ENCODE measurements at regions not wholly inside any gene's neighbourhood (a gene's known extent, or its start where the extent isn't known, plus 50 kb on each side); places are given as distances from the start of the nearest gene placed in this dataset.

GRCh38 chr10:80739328-80739727 is 201.6 kb downstream of the SH2D4B start:
- no peaks in the 10 kb centered on the region for H3K4me1 ChIP-seq (ENCODE audit: control insufficient read depth, insufficient read depth, low read length)
- H3K4me3 ChIP-seq (ENCODE audit: low read depth, low read length) = no peak overlapping the region
- DNase-seq (ENCODE audit: low read depth in 4 of 6, low spot score in 6 of 6) = no peak
- no peak overlapping the region for H3K27ac ChIP-seq (ENCODE audit: low read depth, low read length)
- no peaks in the 10 kb centered on the region for H3K27me3 ChIP-seq (ENCODE audit: control insufficient read depth, insufficient read depth, low read length)
- no peaks in the 10 kb centered on the region for H3K9me3 ChIP-seq (ENCODE audit: control insufficient read depth, insufficient read depth, low read length)
- WGBS (ENCODE audit: insufficient coverage) = 96% methylated on average over 5 of the region's 6 CpGs
- no peaks in the 10 kb centered on the region for H3K36me3 ChIP-seq (ENCODE audit: control insufficient read depth, insufficient read depth, low read length)

- Histone ChIP-seq H3K27ac (ENCODE audit: low read depth, low read length) (no peak overlapping the region), H3K4me1 (ENCODE audit: control insufficient read depth, insufficient read depth, low read length) (no peaks in the 10 kb centered on the region), H3K9me3 (ENCODE audit: control insufficient read depth, insufficient read depth, low read length) (no peaks in the 10 kb centered on the region), H3K27me3 (ENCODE audit: control insufficient read depth, insufficient read depth, low read length) (no peaks in the 10 kb centered on the region), H3K36me3 (ENCODE audit: control insufficient read depth, insufficient read depth, low read length) (no peaks in the 10 kb centered on the region), H3K4me3 (ENCODE audit: low read depth, low read length) (no peak overlapping the region)
- no peak for DNase-seq (ENCODE audit: low read depth in 4 of 6, low spot score in 6 of 6)
- 85% methylated on average over 15 of the region's 18 CpGs for WGBS (ENCODE audit: insufficient coverage)
Observed at GRCh38 chr10:80739963-80740715, 202.4 kb downstream of the SH2D4B start.

- Histone ChIP-seq H3K9me3 (ENCODE audit: control insufficient read depth, insufficient read depth, low read length) (no peaks in the 10 kb centered on the region), H3K4me3 (ENCODE audit: low read depth, low read length) (no peak overlapping the region), H3K36me3 (ENCODE audit: control insufficient read depth, insufficient read depth, low read length) (no peaks in the 10 kb centered on the region), H3K4me1 (ENCODE audit: control insufficient read depth, insufficient read depth, low read length) (no peaks in the 10 kb centered on the region), H3K27ac (ENCODE audit: low read depth, low read length) (no peak overlapping the region), H3K27me3 (ENCODE audit: control insufficient read depth, insufficient read depth, low read length) (no peaks in the 10 kb centered on the region)
- DNase-seq (ENCODE audit: low read depth in 4 of 6, low spot score in 6 of 6) = no peak
- no CpG with 5 or more reads among the region's 2 CpGs for WGBS (ENCODE audit: insufficient coverage)
Observed at GRCh38 chr10:80741278-80741677, 203.6 kb downstream of the SH2D4B start.

DNA sequence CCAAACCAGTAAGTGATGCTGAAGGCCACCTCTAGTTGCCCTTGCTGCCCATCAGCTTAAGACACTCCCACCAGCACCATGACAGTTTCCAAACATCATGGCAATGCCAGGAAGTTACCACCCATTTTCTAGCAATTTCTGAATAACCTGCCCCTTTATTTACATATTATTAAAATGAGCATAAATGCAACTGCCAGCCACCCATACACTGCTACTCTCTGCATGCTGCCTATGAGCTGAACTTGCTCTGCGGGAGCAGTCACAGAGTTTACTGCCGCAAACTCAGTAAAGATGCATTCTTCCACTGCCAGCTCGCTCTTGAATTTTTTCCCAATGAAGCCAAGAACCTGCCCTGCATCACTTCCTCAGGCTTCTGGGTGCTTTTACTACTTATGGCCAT is 212.6 kb downstream of the SH2D4B start:
- Histone ChIP-seq H3K27me3 (ENCODE audit: control insufficient read depth, insufficient read depth, low read length) (no peaks in the 10 kb centered on the region), H3K27ac (ENCODE audit: low read depth, low read length) (no peak overlapping the region)
- 93% methylated on average over 3 of the region's 3 CpGs for WGBS (ENCODE audit: insufficient coverage)

GRCh38 chr10:80751940-80752339 is 214.2 kb downstream of the SH2D4B start:
- WGBS (ENCODE audit: insufficient coverage) = no CpG with 5 or more reads among the region's 1 CpG
- H3K27ac ChIP-seq (ENCODE audit: low read depth, low read length) = no peak overlapping the region
- DNase-seq (ENCODE audit: low read depth in 4 of 6, low spot score in 6 of 6) = no peak

More for the DNA sequence above, 212.6 kb downstream of the SH2D4B start:
- no peak for DNase-seq (ENCODE audit: low read depth in 4 of 6, low spot score in 6 of 6)
- Histone ChIP-seq H3K9me3 (ENCODE audit: control insufficient read depth, insufficient read depth, low read length) (no peaks in the 10 kb centered on the region), H3K36me3 (ENCODE audit: control insufficient read depth, insufficient read depth, low read length) (no peaks in the 10 kb centered on the region), H3K4me3 (ENCODE audit: low read depth, low read length) (no peak overlapping the region), H3K4me1 (ENCODE audit: control insufficient read depth, insufficient read depth, low read length) (no peaks in the 10 kb centered on the region)

GRCh38 chr10:80753612-80754011 is 215.9 kb downstream of the SH2D4B start:
- Histone ChIP-seq H3K36me3 (ENCODE audit: control insufficient read depth, insufficient read depth, low read length) (no peaks in the 10 kb centered on the region), H3K27me3 (ENCODE audit: control insufficient read depth, insufficient read depth, low read length) (no peaks in the 10 kb centered on the region), H3K4me3 (ENCODE audit: low read depth, low read length) (no peak overlapping the region), H3K9me3 (ENCODE audit: control insufficient read depth, insufficient read depth, low read length) (no peaks in the 10 kb centered on the region), H3K4me1 (ENCODE audit: control insufficient read depth, insufficient read depth, low read length) (no peaks in the 10 kb centered on the region), H3K27ac (ENCODE audit: low read depth, low read length) (no peak overlapping the region)
- 40% methylated on average over 1 of the region's 1 CpG for WGBS (ENCODE audit: insufficient coverage)
- DNase-seq (ENCODE audit: low read depth in 4 of 6, low spot score in 6 of 6) = no peak

More at GRCh38 chr10:80751940-80752339, 214.2 kb downstream of the SH2D4B start:
- no peaks in the 10 kb centered on the region for H3K27me3 ChIP-seq (ENCODE audit: control insufficient read depth, insufficient read depth, low read length)
- H3K4me3 ChIP-seq (ENCODE audit: low read depth, low read length) = no peak overlapping the region
- no peaks in the 10 kb centered on the region for H3K9me3 ChIP-seq (ENCODE audit: control insufficient read depth, insufficient read depth, low read length)
- no peaks in the 10 kb centered on the region for H3K4me1 ChIP-seq (ENCODE audit: control insufficient read depth, insufficient read depth, low read length)
- H3K36me3 ChIP-seq (ENCODE audit: control insufficient read depth, insufficient read depth, low read length) = no peaks in the 10 kb centered on the region

DNA sequence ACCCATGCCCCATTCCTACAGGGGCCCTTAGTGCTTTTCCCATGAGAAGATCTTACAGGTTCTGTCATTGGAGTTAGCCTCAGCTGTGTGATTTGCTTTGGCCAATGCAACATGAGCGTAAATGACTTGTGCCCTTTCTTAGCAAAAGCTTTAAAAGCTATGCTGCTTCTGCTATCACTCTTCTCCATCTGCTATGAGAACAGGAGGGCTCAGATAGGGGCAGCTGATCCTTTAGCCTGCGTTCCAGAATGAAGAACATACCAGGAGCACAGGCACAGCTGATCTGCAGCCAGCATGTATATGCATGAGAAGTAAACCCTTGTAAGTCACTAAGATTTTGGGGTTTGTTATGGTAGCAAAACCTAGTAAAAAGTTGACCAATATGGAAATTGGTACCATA is 218.2 kb downstream of the SH2D4B start:
- Histone ChIP-seq H3K4me1 (ENCODE audit: control insufficient read depth, insufficient read depth, low read length) (no peaks in the 10 kb centered on the region), H3K27ac (ENCODE audit: low read depth, low read length) (no peak overlapping the region), H3K27me3 (ENCODE audit: control insufficient read depth, insufficient read depth, low read length) (no peaks in the 10 kb centered on the region), H3K4me3 (ENCODE audit: low read depth, low read length) (no peak overlapping the region), H3K36me3 (ENCODE audit: control insufficient read depth, insufficient read depth, low read length) (no peaks in the 10 kb centered on the region), H3K9me3 (ENCODE audit: control insufficient read depth, insufficient read depth, low read length) (no peaks in the 10 kb centered on the region)
- DNase-seq (ENCODE audit: low read depth in 4 of 6, low spot score in 6 of 6) = no peak
- 100% methylated on average over 1 of the region's 2 CpGs for WGBS (ENCODE audit: insufficient coverage)

- no peak for DNase-seq (ENCODE audit: low read depth in 4 of 6, low spot score in 6 of 6)
- 100% methylated on average over 1 of the region's 5 CpGs for WGBS (ENCODE audit: insufficient coverage)
- no peaks in the 10 kb centered on the region for H3K4me1 ChIP-seq (ENCODE audit: control insufficient read depth, insufficient read depth, low read length)
- H3K36me3 ChIP-seq (ENCODE audit: control insufficient read depth, insufficient read depth, low read length) = no peaks in the 10 kb centered on the region
- no peaks in the 10 kb centered on the region for H3K27me3 ChIP-seq (ENCODE audit: control insufficient read depth, insufficient read depth, low read length)
- H3K9me3 ChIP-seq (ENCODE audit: control insufficient read depth, insufficient read depth, low read length) = no peaks in the 10 kb centered on the region
- H3K4me3 ChIP-seq (ENCODE audit: low read depth, low read length) = no peak overlapping the region
- no peak overlapping the region for H3K27ac ChIP-seq (ENCODE audit: low read depth, low read length)
Observed at GRCh38 chr10:80759693-80760092, 222.0 kb downstream of the SH2D4B start.

DNA sequence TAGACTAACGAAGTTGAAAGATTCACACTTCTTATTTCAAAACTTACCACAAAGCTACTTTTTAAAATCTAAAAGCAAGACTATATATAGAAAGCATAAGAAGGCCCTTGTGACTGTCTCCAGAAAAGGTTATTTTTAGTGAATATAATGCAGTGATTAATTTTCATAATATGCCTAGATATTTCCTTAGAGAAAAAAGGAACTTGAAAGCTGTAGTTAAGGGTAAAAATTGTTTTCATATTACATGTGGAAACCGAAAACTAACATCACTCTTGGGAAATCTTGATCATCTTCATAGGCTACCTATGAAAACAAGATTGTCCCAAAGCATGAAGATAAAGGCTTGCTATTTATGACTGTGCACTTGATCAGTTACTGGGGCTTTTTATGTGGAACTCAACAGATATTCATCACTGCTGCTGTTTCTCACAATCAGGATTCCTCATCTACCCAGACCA is 223.2 kb downstream of the SH2D4B start:
- no peaks in the 10 kb centered on the region for H3K36me3 ChIP-seq (ENCODE audit: control insufficient read depth, insufficient read depth, low read length)
- H3K4me3 ChIP-seq (ENCODE audit: low read depth, low read length) = no peak overlapping the region
- H3K9me3 ChIP-seq (ENCODE audit: control insufficient read depth, insufficient read depth, low read length) = no peaks in the 10 kb centered on the region
- H3K27me3 ChIP-seq (ENCODE audit: control insufficient read depth, insufficient read depth, low read length) = no peaks in the 10 kb centered on the region
- WGBS (ENCODE audit: insufficient coverage) = no CpG with 5 or more reads among the region's 2 CpGs
- H3K27ac ChIP-seq (ENCODE audit: low read depth, low read length) = no peak overlapping the region
- H3K4me1 ChIP-seq (ENCODE audit: control insufficient read depth, insufficient read depth, low read length) = no peaks in the 10 kb centered on the region
- peak in 1 of 6 donors; percentile 29 for DNase-seq (ENCODE audit: low read depth in 4 of 6, low spot score in 6 of 6)

DNA sequence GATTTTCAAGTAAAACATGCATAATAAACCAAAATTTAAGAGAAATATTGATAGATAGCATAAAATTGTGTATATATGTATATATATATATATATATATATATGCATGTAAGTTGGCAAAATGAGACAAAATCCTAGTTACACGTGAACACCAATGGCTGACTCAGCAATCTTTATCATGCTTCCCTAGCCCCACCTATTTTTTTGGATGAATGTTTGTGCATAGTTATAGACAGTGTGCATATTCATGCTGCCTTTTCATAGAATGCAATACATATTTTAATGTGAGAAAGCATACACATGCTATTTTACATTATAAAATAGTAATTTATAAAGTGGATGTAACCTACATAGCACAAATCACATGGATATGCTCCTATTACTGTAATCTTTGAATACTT is 230.3 kb downstream of the SH2D4B start:
- Histone ChIP-seq H3K4me3 (ENCODE audit: low read depth, low read length) (no peak overlapping the region), H3K36me3 (ENCODE audit: control insufficient read depth, insufficient read depth, low read length) (no peaks in the 10 kb centered on the region), H3K4me1 (ENCODE audit: control insufficient read depth, insufficient read depth, low read length) (no peaks in the 10 kb centered on the region), H3K9me3 (ENCODE audit: control insufficient read depth, insufficient read depth, low read length) (no peaks in the 10 kb centered on the region), H3K27ac (ENCODE audit: low read depth, low read length) (no peak overlapping the region), H3K27me3 (ENCODE audit: control insufficient read depth, insufficient read depth, low read length) (no peaks in the 10 kb centered on the region)
- WGBS (ENCODE audit: insufficient coverage) = no CpG with 5 or more reads among the region's 1 CpG
- DNase-seq (ENCODE audit: low read depth in 4 of 6, low spot score in 6 of 6) = no peak
